ENCODE measurements at regions not wholly inside any gene's neighbourhood (a gene's known extent, or its start where the extent isn't known, plus 50 kb on each side); places are given as distances from the start of the nearest gene placed in this dataset.

- Histone ChIP-seq H3K9ac (ENCODE audit: insufficient read length) (no peak overlapping the region), H3K36me3 (ENCODE audit: insufficient read depth, low read length) (no peaks in the 10 kb centered on the region), H3K9me3 (ENCODE audit: low read depth, low read length) (no peaks in the 10 kb centered on the region), H3K4me3 (no peak overlapping the region), H3K27ac (no peak overlapping the region)
- no peak for TF ChIP-seq EZH2 (IDR thresholded peaks at IDR 0.05)
- TF ChIP-seq POLR2AphosphoS5 (IDR thresholded peaks at IDR 0.05; ENCODE audit: borderline replicate concordance, low read depth, low read length) = no peak
- no peak for TF ChIP-seq FOXP2 (optimal IDR thresholded peaks at IDR 0.05; ENCODE audit: control extremely low read depth, extremely low read length, insufficient read depth)
- no peak for DNase-seq (ENCODE audit: low read depth, low spot score)
Measured at GRCh38 chr6:156651486-156651885, 125.7 kb upstream of the ARID1B start.

GRCh38 chr6:156650896-156651390, 126.2 kb upstream of the ARID1B start:
- TF ChIP-seq EZH2 (IDR thresholded peaks at IDR 0.05) = no peak
- no peak for TF ChIP-seq POLR2AphosphoS5 (IDR thresholded peaks at IDR 0.05; ENCODE audit: borderline replicate concordance, low read depth, low read length)
- TF ChIP-seq FOXP2 (optimal IDR thresholded peaks at IDR 0.05; ENCODE audit: control extremely low read depth, extremely low read length, insufficient read depth) = no peak
- Histone ChIP-seq H3K4me3 (no peak overlapping the region), H3K36me3 (ENCODE audit: insufficient read depth, low read length) (no peaks in the 10 kb centered on the region), H3K9me3 (ENCODE audit: low read depth, low read length) (no peaks in the 10 kb centered on the region), H3K9ac (ENCODE audit: insufficient read length) (no peak overlapping the region), H3K27ac (no peak overlapping the region)
- no peak for DNase-seq (ENCODE audit: low read depth, low spot score)

- TF ChIP-seq FOXP2 (optimal IDR thresholded peaks at IDR 0.05; ENCODE audit: control extremely low read depth, extremely low read length, insufficient read depth) (no peak), POLR2AphosphoS5 (IDR thresholded peaks at IDR 0.05; ENCODE audit: borderline replicate concordance, low read depth, low read length) (no peak), EZH2 (IDR thresholded peaks at IDR 0.05) (no peak)
Measured at GRCh38 chr6:156648616-156649015, 128.6 kb upstream of the ARID1B start.

GRCh38 chr6:156647991-156648390, 129.2 kb upstream of the ARID1B start:
- Histone ChIP-seq H3K36me3 (ENCODE audit: insufficient read depth, low read length) (no peaks in the 10 kb centered on the region), H3K9ac (ENCODE audit: insufficient read length) (no peak overlapping the region), H3K4me3 (no peak overlapping the region), H3K9me3 (ENCODE audit: low read depth, low read length) (no peaks in the 10 kb centered on the region), H3K27ac (no peak overlapping the region)
- DNase-seq (ENCODE audit: low read depth, low spot score) = no peak
- TF ChIP-seq EZH2 (IDR thresholded peaks at IDR 0.05) (no peak), FOXP2 (optimal IDR thresholded peaks at IDR 0.05; ENCODE audit: control extremely low read depth, extremely low read length, insufficient read depth) (no peak), POLR2AphosphoS5 (IDR thresholded peaks at IDR 0.05; ENCODE audit: borderline replicate concordance, low read depth, low read length) (no peak)

More at GRCh38 chr6:156648616-156649015, 128.6 kb upstream of the ARID1B start:
- Histone ChIP-seq H3K27ac (no peak overlapping the region), H3K4me3 (no peak overlapping the region), H3K9ac (ENCODE audit: insufficient read length) (no peak overlapping the region), H3K9me3 (ENCODE audit: low read depth, low read length) (no peaks in the 10 kb centered on the region), H3K36me3 (ENCODE audit: insufficient read depth, low read length) (no peaks in the 10 kb centered on the region)
- no peak for DNase-seq (ENCODE audit: low read depth, low spot score)

GRCh38 chr6:156647140-156647784, 129.9 kb upstream of the ARID1B start:
- no peaks in the 10 kb centered on the region for H3K9me3 ChIP-seq (ENCODE audit: low read depth, low read length)
- no peak for DNase-seq (ENCODE audit: low read depth, low spot score)
- no peak overlapping the region for H3K4me3 ChIP-seq
- no peak for TF ChIP-seq EZH2 (IDR thresholded peaks at IDR 0.05)
- TF ChIP-seq FOXP2 (optimal IDR thresholded peaks at IDR 0.05; ENCODE audit: control extremely low read depth, extremely low read length, insufficient read depth) = no peak
- TF ChIP-seq POLR2AphosphoS5 (IDR thresholded peaks at IDR 0.05; ENCODE audit: borderline replicate concordance, low read depth, low read length) = no peak
- H3K36me3 ChIP-seq (ENCODE audit: insufficient read depth, low read length) = no peaks in the 10 kb centered on the region
- no peak overlapping the region for H3K9ac ChIP-seq (ENCODE audit: insufficient read length)
- no peak overlapping the region for H3K27ac ChIP-seq

GRCh38 chr6:156646496-156646895, 130.7 kb upstream of the ARID1B start:
- Histone ChIP-seq H3K27ac (no peak overlapping the region), H3K36me3 (ENCODE audit: insufficient read depth, low read length) (no peaks in the 10 kb centered on the region), H3K9ac (ENCODE audit: insufficient read length) (no peak overlapping the region), H3K9me3 (ENCODE audit: low read depth, low read length) (no peaks in the 10 kb centered on the region), H3K4me3 (no peak overlapping the region)
- DNase-seq (ENCODE audit: low read depth, low spot score) = no peak
- TF ChIP-seq EZH2 (IDR thresholded peaks at IDR 0.05) = no peak
- TF ChIP-seq POLR2AphosphoS5 (IDR thresholded peaks at IDR 0.05; ENCODE audit: borderline replicate concordance, low read depth, low read length) = no peak
- no peak for TF ChIP-seq FOXP2 (optimal IDR thresholded peaks at IDR 0.05; ENCODE audit: control extremely low read depth, extremely low read length, insufficient read depth)

GRCh38 chr6:156645097-156645496, 132.1 kb upstream of the ARID1B start:
- Histone ChIP-seq H3K9ac (ENCODE audit: insufficient read length) (no peak overlapping the region), H3K27ac (no peak overlapping the region), H3K36me3 (ENCODE audit: insufficient read depth, low read length) (no peaks in the 10 kb centered on the region), H3K9me3 (ENCODE audit: low read depth, low read length) (no peaks in the 10 kb centered on the region), H3K4me3 (no peak overlapping the region)
- DNase-seq (ENCODE audit: low read depth, low spot score) = no peak
- no peak for TF ChIP-seq FOXP2 (optimal IDR thresholded peaks at IDR 0.05; ENCODE audit: control extremely low read depth, extremely low read length, insufficient read depth)
- no peak for TF ChIP-seq EZH2 (IDR thresholded peaks at IDR 0.05)
- TF ChIP-seq POLR2AphosphoS5 (IDR thresholded peaks at IDR 0.05; ENCODE audit: borderline replicate concordance, low read depth, low read length) = no peak

GRCh38 chr6:156639009-156639721, 138.0 kb upstream of the ARID1B start:
- H3K4me3 ChIP-seq = no peak overlapping the region
- no peak for DNase-seq (ENCODE audit: low read depth, low spot score)
- no peaks in the 10 kb centered on the region for H3K9me3 ChIP-seq (ENCODE audit: low read depth, low read length)
- H3K9ac ChIP-seq (ENCODE audit: insufficient read length) = no peak overlapping the region
- H3K36me3 ChIP-seq (ENCODE audit: insufficient read depth, low read length) = no peaks in the 10 kb centered on the region
- no peak overlapping the region for H3K27ac ChIP-seq
- TF ChIP-seq POLR2AphosphoS5 (IDR thresholded peaks at IDR 0.05; ENCODE audit: borderline replicate concordance, low read depth, low read length) (no peak), EZH2 (IDR thresholded peaks at IDR 0.05) (no peak), FOXP2 (optimal IDR thresholded peaks at IDR 0.05; ENCODE audit: control extremely low read depth, extremely low read length, insufficient read depth) (no peak)

Measured in SK-N-MC (cell line).